GM12878 (cell line): ENCODE measurements at regions not wholly inside any gene's neighbourhood (a gene's known extent, or its start where the extent isn't known, plus 50 kb on each side); places are given as distances from the start of the nearest gene placed in this dataset.

Source experiments
- ATAC-seq: fragments of 200-7000 bp; cut with Tn5 transposase; 3 replicates; pipeline ENCODE4 v1.9.1; 2020; ENCODE audit warnings: mild to moderate bottlenecking, moderate library complexity
- BruUV-seq: library from RNA; stranded (reverse); fragments of 400-500 nt; replicated peaks from 2 replicates; lab custom pipeline; 2021; lab: Mats Ljungman, UMichigan
- CTCF ChIA-PET: fragments of 300-600 bp; sonication (Branson Sonifier 250); formaldehyde crosslinking; extraction: SDS; loops from one replicate; lab custom pipeline; 2021; ENCODE audit warnings: inconsistent platforms; lab: Yijun Ruan, JAX
- POLR2A ChIA-PET: fragments of 350-600 bp; formaldehyde crosslinking; extraction: SDS; loops from one replicate; lab custom pipeline; 2021; ENCODE audit warnings: inconsistent platforms; lab: Charles Lee
- RAD21 ChIA-PET: fragments of 300-600 bp; sonication (Branson Sonifier 250); formaldehyde crosslinking; loops from one replicate; lab custom pipeline; 2023; ENCODE audit warnings: antibody characterized with exemption; ENCODE audit not compliant: unreplicated experiment; lab: Charles Lee
- SMC1A ChIA-PET: fragments of 300-600 bp; sonication (Branson Sonifier 250); formaldehyde crosslinking; loops from one replicate; lab custom pipeline; 2023; ENCODE audit not compliant: unreplicated experiment, uncharacterized antibody; lab: Charles Lee
- DNase-seq: peaks from one replicate; pipeline ENCODE4 v3.0.0-alpha.2; 2011; ENCODE audit warnings: low read depth, low spot score
- FAIRE-seq: peaks from 3 replicates; lab custom pipeline; 2011; peaks lifted over from hg19 to GRCh38; lab: Jason Lieb, UNC
- H2AFZ ChIP-seq: 2 replicates; pipeline ENCODE4 v1.6.0; 2011; ENCODE audit warnings: low read depth, low read length, control low read depth; ENCODE audit not compliant: control insufficient read depth
- H3K27ac ChIP-seq: 2 replicates; pipeline ENCODE4 v1.5.1; 2011; ENCODE audit warnings: control low read depth; ENCODE audit not compliant: control insufficient read depth, insufficient read depth
- H3K27me3 ChIP-seq, 2 experiments: replicated peaks in 1 of 2; 2 replicates each; pipeline versions ENCODE4 v1.6.0 to v1.6.1; 2011; ENCODE audit warnings: low read length in 1 of 2; ENCODE audit not compliant: control insufficient read depth in 2 of 2, insufficient read depth in 2 of 2
- H3K36me3 ChIP-seq, 2 experiments: 2 replicates each; pipeline ENCODE4 v1.5.1; 2011; ENCODE audit warnings: low read length in 1 of 2; ENCODE audit not compliant: control insufficient read depth in 2 of 2, insufficient read depth in 2 of 2
- H3K4me1 ChIP-seq: 2 replicates; pipeline ENCODE4 v1.6.1; 2011; ENCODE audit warnings: mild to moderate bottlenecking, low read length, moderate library complexity, mixed read lengths; ENCODE audit not compliant: control insufficient read depth, insufficient read depth
- H3K4me2 ChIP-seq: 2 replicates; pipeline ENCODE4 v1.6.0; 2011; ENCODE audit warnings: control low read depth; ENCODE audit not compliant: control insufficient read depth, insufficient read depth
- H3K4me3 ChIP-seq: fragments of 200-600 bp; sonication (generic); 2 replicates; pipeline ENCODE4 v1.5.1; 2016
- H3K79me2 ChIP-seq: 2 replicates; pipeline ENCODE4 v1.6.0; 2011; ENCODE audit warnings: low read length; ENCODE audit not compliant: control insufficient read depth, insufficient read depth
- H3K9ac ChIP-seq: 2 replicates; pipeline ENCODE4 v1.8.0; 2011; ENCODE audit warnings: low read length, control low read depth, mixed read lengths; ENCODE audit not compliant: control insufficient read depth, insufficient read depth
- H3K9me3 ChIP-seq: replicated peaks from 3 replicates; pipeline ENCODE4 v1.5.1; 2011; ENCODE audit warnings: mild to moderate bottlenecking, low read length; ENCODE audit not compliant: control insufficient read depth, insufficient read depth
- H4K20me1 ChIP-seq: 2 replicates; pipeline ENCODE4 v1.6.0; 2011; ENCODE audit not compliant: control insufficient read depth, insufficient read depth
- HSF1 ChIP-seq: fragments of 150-350 bp; IDR thresholded peaks from 2 replicates; pipeline ENCODE4 v1.6.1; 2014; ENCODE audit warnings: mild to moderate bottlenecking, low read depth, low read length
- KDM1A ChIP-seq: fragments of 200-600 bp; sonication (generic); IDR thresholded peaks from 2 replicates; pipeline ENCODE4 v1.6.1; 2016; ENCODE audit warnings: borderline replicate concordance
- MAX ChIP-seq: IDR thresholded peaks from 2 replicates; pipeline ENCODE4 v1.6.1; 2012; ENCODE audit warnings: low read depth, low read length, improper control_type of control experiment
- MEF2A ChIP-seq: IDR thresholded peaks from 2 replicates; pipeline ENCODE4 v1.6.1; 2011; ENCODE audit warnings: low read depth, mild to moderate bottlenecking, low read length, moderate library complexity; ENCODE audit not compliant: insufficient read depth
- MYC ChIP-seq: IDR thresholded peaks from 2 replicates; pipeline ENCODE4 v1.6.1; 2011; ENCODE audit warnings: mild to moderate bottlenecking, low read length, moderate library complexity, inconsistent platforms; ENCODE audit not compliant: insufficient read depth, insufficient replicate concordance, insufficient read length, severe bottlenecking
- RUNX3 ChIP-seq: IDR thresholded peaks from 2 replicates; pipeline ENCODE4 v1.6.1; 2012; ENCODE audit warnings: low read length, inconsistent platforms
- TCF7 ChIP-seq: IDR thresholded peaks from 2 replicates; pipeline ENCODE4 v1.6.1; 2014; ENCODE audit warnings: antibody characterized with exemption, borderline replicate concordance
- WGBS: methylation state at CpG from one replicate; pipeline ENCODE4 v1.1.6; 2016; ENCODE audit warnings: low lambda C conversion rate; ENCODE audit not compliant: insufficient replicate concordance, insufficient coverage; ENCODE audit errors: missing lambda C conversion rate; 5-methylcytosine and 5-hydroxymethylcytosine counted together
- in situ Hi-C: fragments of 300-500 bp; cut with MboI; formaldehyde crosslinking; loops from 9 replicates; pipeline ENCODE4 v1.14.3; 2018; ENCODE audit warnings: mixed read lengths
- intact Hi-C: fragments of 100-400 bp; cut with micrococcal nuclease; formaldehyde crosslinking; loops from one replicate; pipeline ENCODE4 v1.14.2; 2022; ENCODE audit not compliant: unreplicated experiment
- TF ChIP-seq, protein P1 (sequence below): IDR thresholded peaks from 2 replicates; pipeline ENCODE4 v1.6.1; 2011; ENCODE audit warnings: borderline replicate concordance, low read depth, mild to moderate bottlenecking, moderate library complexity, low read length; ENCODE audit not compliant: insufficient read depth, poor library complexity, severe bottlenecking
- TF ChIP-seq, protein P2 (sequence below): fragments of 450-650 bp; IDR thresholded peaks from 2 replicates; pipeline ENCODE4 v1.6.1; 2016; ENCODE audit warnings: mild to moderate bottlenecking

GRCh38 chr5:61232490-61233050 lies 70.3 kb upstream of the SMIM15 start:
- Histone ChIP-seq H3K4me2 (no peak overlapping the region), H4K20me1 (no peaks in the 10 kb centered on the region), H3K27me3 (no peaks in the 10 kb centered on the region), H3K9me3 (peaks cover 2% of the 10 kb centered on the region; the same call in 2 of the 3 replicates), H3K79me2 (no peaks in the 10 kb centered on the region), H3K36me3 (no peaks in the 10 kb centered on the region), H3K4me3 (no peak overlapping the region), H3K9ac (no peak overlapping the region), H3K27ac (no peak overlapping the region), H2AFZ (no peak overlapping the region), H3K4me1 (peaks cover 10% of the 10 kb centered on the region; the same call in 1 of the 2 replicates)
- ChIA-PET SMC1A (interaction anchor here (1.1 to 1.9 kb wide), 2 partner anchors 23 to 48 kb away, joined by 3 to 5 read pairs; no protein-coding TSS in a partner anchor), CTCF (interaction anchor here (0.7 to 1.2 kb wide), 3 partner anchors 35 to 64 kb away, joined by 3 read pairs; no protein-coding TSS in a partner anchor), POLR2A (interaction anchor here (0.6 kb wide), 1 partner anchor 68 kb away, joined by 3 read pairs; no protein-coding TSS in a partner anchor), RAD21 (interaction anchor here (1.0 to 1.4 kb wide), 2 partner anchors 30 to 31 kb away, joined by 3 read pairs; no protein-coding TSS in a partner anchor)
- DNase-seq = no peak
- TF ChIP-seq, protein P1, sequence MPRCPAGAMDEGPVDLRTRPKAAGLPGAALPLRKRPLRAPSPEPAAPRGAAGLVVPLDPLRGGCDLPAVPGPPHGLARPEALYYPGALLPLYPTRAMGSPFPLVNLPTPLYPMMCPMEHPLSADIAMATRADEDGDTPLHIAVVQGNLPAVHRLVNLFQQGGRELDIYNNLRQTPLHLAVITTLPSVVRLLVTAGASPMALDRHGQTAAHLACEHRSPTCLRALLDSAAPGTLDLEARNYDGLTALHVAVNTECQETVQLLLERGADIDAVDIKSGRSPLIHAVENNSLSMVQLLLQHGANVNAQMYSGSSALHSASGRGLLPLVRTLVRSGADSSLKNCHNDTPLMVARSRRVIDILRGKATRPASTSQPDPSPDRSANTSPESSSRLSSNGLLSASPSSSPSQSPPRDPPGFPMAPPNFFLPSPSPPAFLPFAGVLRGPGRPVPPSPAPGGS = no peak
- TF ChIP-seq TCF7 (no peak), MEF2A (no peak), HSF1 (no peak), MYC (no peak), MAX (no peak), KDM1A (no peak), RUNX3 (peak; percentile 37; the same call in 1 of the 2 replicates)
- TF ChIP-seq, protein P2, sequence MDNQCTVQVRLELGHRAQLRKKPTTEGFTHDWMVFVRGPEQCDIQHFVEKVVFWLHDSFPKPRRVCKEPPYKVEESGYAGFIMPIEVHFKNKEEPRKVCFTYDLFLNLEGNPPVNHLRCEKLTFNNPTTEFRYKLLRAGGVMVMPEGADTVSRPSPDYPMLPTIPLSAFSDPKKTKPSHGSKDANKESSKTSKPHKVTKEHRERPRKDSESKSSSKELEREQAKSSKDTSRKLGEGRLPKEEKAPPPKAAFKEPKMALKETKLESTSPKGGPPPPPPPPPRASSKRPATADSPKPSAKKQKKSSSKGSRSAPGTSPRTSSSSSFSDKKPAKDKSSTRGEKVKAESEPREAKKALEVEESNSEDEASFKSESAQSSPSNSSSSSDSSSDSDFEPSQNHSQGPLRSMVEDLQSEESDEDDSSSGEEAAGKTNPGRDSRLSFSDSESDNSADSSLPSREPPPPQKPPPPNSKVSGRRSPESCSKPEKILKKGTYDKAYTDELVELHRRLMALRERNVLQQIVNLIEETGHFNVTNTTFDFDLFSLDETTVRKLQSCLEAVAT = no peak
- in situ Hi-C loops (no loop called here), intact Hi-C loops (no loop called here)
- no peak for FAIRE-seq
- ATAC-seq = no peak
- no TSS peak for BruUV-seq
- WGBS = 0% methylated on average over 3 of the region's 3 CpGs
